M059J (cell line): ENCODE measurements at regions not wholly inside any gene's neighbourhood (a gene's known extent, or its start where the extent isn't known, plus 50 kb on each side); places are given as distances from the start of the nearest gene placed in this dataset.
A peak's percentile ranks its signal among the peaks of the same experiment; 100 is the strongest.
"Not testable (repeated sequence)": the region's sequence is repeated elsewhere in the genome, so short reads cannot be mapped to it uniquely, and the experiment has no call there.

Experiments used
- DNase-seq: peaks from one replicate; pipeline ENCODE4 v3.0.0-alpha.2; 2012; ENCODE audit warnings: low read depth

DNA sequence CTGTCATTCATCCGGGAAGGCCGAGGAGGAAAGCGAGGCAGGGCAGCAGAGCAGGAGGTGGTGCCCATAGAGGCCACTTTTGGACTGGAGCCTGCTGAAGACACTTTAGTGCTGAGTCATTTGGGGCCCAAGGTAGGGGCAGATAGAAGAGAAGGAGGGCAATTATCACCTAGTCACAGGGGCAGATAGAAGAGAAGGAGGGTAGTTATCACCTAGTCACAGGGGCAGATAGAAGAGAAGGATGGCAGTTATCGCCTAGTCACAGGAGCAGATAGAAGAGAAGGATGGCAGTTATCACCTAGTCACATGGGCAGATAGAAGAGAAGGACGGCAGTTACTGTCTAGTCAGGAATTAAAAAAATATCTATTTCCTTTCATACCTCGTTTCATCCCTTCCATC is 1372.6 kb downstream of the FOXD4L5 start:
- DNase-seq = not testable (repeated sequence)

DNA sequence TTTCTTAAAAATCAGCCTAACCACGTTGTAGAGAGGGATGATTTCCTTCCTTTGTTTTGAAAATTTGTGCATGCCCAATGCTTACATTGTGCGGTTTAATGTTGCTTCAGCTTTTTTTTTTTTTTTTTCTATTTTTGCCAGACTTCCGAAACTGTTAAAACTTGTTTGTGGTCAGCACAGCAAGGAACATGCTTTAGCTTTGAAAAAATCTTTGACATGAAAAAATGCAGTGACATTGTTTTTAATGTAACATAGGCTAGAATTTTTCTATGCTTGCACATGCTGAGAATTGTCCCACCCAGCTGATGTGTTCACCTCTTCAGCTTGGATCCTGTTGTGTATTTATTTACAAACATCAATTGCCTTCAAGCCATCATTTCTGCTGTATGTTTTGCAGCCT is 1375.9 kb downstream of the FOXD4L5 start:
- DNase-seq = not testable (repeated sequence)

GRCh38 chr9:63899637-63900190 is 1385.3 kb downstream of the FOXD4L5 start:
- not testable (repeated sequence) for DNase-seq

DNA sequence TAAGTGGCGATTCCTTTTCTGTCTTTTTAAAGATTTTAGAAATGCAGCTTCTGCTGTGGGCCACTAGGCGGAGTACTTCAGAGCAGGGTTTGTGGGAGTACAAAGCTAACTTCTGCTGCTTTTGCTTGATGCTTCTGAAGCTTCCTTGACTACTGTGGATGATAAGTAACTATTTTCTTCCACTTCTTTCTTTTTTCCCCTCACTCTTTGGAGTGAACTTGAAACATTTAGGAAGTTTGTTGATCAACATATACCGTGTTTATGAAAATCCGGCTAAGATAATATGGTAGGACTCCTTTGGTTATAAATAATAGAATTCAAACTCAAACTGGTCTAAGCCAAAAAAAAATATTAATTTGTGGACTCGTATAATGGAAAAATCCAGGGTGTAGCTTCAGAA is 1403.6 kb downstream of the FOXD4L5 start:
- DNase-seq = not testable (repeated sequence)

DNA sequence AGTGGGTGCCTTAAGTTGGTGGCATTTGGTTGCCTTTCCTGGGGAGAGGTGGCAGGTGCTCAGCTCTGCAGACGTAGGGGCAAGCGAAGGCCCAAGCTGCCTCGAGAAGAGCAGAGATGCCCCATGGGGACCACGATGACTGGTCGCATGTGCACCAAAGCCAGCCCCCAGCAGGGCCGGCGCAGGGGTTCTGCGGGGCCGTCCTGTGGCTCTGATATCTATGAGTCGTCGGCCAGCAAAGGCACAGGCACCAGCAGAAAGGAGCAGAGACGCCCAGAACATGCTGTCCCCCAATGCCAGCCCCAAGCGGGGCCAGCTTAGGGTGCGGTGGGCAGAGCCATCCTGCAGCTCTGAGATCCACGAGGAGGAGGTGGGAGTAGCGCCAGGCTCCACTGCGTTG is 1408.6 kb downstream of the FOXD4L5 start:
- DNase-seq = not testable (repeated sequence)

GRCh38 chr9:63859475-63860215 is 1425.4 kb downstream of the FOXD4L5 start:
- DNase-seq = peak; percentile 1

GRCh38 chr9:63859090-63859474 is 1425.9 kb downstream of the FOXD4L5 start:
- not testable (repeated sequence) for DNase-seq

- DNase-seq = not testable (repeated sequence)
Observed at GRCh38 chr9:63853140-63853751, 1431.8 kb downstream of the FOXD4L5 start.

- not testable (repeated sequence) for DNase-seq
Observed at GRCh38 chr9:63824804-63825203, 1460.2 kb downstream of the FOXD4L5 start.

DNA sequence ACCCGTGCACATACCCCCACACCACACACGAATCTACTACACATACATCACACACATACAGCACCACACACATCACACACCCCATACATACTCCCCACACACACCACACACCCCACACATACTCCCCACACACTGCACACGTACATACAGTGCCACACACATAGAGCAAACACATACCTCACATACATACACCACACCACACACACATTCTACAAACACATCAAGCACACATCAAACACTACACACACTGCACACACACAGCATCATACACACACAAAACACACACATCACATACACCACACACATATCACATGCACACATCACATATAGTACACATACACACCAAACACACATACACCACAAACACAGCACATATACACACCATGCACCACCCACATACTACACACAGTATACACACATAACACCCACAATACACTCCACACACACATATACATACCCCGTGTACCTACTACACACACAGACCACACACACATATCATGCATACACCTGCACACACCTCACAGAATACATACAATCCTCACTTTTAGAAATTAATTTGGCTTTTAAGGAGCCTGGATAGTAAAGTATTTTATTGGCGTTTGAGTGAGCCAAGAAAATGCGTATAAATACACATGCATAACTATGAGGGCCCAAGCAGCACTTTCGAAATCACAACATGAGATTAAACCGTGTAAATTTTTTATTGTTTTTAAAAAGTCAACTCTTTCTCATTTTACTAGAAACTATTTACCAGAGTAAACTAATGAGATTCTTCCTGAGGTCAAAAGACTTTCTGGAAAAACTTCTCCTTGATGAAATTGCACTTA is 1461.4 kb downstream of the FOXD4L5 start:
- DNase-seq = not testable (repeated sequence)

DNA sequence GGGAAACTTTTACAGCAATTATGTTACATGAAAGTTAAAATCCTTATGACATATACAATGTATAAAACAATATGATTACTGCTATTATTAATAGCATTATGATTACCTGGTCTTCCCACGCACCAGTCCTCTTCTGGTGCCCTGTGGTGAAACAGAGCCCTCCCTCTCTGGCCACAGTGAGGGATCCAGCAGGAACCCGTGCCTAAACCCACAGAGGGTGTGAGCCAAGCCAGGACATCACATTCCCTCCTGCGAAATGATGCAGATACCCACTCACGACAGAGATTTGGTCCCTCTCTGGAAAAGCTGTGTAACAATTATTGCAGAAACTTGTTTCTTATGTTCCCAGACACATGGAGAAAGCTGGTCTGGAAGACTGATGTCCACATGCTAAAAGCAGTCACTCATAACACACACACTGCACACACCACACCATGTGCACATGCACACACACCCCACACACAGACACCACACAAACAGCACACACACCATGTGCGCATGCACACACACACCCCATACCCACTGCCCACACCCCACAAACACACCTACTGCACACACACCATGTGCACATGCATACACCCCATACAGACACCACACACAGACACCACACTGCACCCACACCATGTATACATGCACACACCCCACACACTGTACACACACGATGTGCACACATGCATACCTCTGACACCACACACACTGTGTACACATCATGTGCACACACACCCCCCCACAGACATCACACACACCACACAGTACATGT is 1462.2 kb downstream of the FOXD4L5 start:
- not testable (repeated sequence) for DNase-seq

- DNase-seq = not testable (repeated sequence)
Observed at GRCh38 chr9:63821293-63821692, 1463.7 kb downstream of the FOXD4L5 start.

GRCh38 chr9:63820882-63821281 is 1464.1 kb downstream of the FOXD4L5 start:
- not testable (repeated sequence) for DNase-seq

GRCh38 chr9:63820383-63820782 is 1464.6 kb downstream of the FOXD4L5 start:
- DNase-seq = not testable (repeated sequence)

- peak; percentile 6 for DNase-seq
Observed at GRCh38 chr9:63817622-63818518, 1467.1 kb downstream of the FOXD4L5 start.

DNA sequence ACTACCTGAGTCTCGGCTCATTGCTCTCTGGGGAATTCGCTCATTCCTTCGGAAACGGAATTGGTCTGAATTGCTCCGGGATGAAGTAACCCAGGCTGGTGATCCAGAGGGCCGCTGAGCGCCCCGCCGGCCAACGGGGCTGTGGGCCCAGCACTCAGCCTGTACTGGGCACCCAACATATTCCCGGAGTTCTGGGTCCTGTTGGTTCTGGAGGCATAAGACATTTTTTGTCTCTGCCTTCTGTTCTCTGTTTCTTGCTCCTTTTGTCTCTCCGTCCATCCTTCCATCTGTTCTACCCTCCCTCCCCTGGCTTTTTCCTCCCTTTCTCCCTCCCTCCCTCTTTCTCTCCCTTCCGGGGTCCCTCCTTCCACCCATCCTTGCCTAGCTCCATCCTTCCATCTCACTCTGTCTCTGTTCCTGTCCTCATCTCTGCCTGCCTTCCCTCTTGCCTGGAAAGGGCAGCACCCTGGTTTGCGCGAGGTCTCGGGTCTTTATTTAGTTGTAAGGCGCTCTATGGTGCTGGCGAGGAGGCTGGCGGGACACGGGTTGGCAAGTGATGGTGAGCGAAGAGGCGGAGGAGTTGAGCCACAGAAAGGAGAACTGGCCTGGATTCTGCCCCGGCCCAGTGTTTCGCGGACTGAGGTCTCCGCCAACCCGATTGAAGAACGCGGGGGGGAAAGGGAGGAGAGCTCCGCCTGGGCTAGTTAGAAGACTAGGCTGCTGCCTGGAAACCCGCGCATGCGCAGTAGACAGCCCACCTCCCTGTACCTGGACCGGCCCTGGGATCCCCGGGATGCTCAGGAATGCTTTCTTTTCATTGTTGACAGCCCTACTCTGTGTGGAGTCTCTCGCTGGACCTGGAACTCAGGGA is 1468.0 kb downstream of the FOXD4L5 start:
- DNase-seq = peak; percentile 51

DNA sequence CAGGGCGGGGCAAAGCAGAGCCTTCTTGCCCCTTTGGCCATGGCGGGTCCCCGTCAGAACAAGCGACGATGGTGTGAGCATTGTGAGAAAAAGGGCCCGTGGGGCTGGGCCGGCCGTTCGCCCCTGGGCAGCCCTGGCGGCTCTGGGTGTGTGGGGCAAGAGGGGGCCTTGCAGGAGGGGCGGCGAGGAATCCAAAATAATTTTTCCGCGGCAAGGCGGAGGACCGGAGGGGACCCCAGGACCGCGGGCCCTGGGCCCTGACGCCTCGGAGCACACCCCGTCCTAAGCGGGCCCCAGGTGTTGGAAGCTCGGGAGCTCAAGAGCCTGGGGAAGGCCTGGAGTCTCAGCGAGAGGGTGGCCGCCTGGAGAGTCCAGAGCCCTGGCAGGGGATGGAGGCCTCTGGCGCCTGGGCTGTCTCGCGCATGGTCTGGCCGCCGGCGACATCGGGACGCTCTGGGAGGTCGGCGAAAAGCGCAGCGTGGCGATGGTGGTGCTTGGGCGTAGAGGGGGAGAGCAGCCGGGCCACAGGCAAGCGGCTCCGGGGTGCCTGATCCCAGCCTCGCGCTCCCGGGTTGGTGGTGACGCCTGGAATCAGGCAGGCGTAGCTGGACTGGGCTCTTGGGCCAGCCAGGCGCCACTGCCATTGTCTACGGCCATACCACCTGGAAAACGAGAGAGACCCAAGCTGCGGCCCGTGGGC is 1469.9 kb downstream of the FOXD4L5 start:
- not testable (repeated sequence) for DNase-seq

- DNase-seq = not testable (repeated sequence)
Observed at GRCh38 chr9:63813391-63814021, 1471.5 kb downstream of the FOXD4L5 start.
